HEK293 (cell line): ENCODE measurements at regions not wholly inside any gene's neighbourhood (a gene's known extent, or its start where the extent isn't known, plus 50 kb on each side); places are given as distances from the start of the nearest gene placed in this dataset.

ENCODE experiments used
- CTCF ChIA-PET: fragments of 350-600 bp; formaldehyde crosslinking; extraction: SDS; loops from one replicate; lab custom pipeline; 2021; ENCODE audit warnings: antibody characterized with exemption; lab: Yijun Ruan, JAX
- POLR2A ChIA-PET: fragments of 300-600 bp; formaldehyde crosslinking; extraction: SDS; loops from one replicate; lab custom pipeline; 2020; ENCODE audit warnings: antibody characterized with exemption, inconsistent platforms; lab: Yijun Ruan, JAX
- H3K27ac ChIP-seq: fragments of 200-500 bp; sonication (Bioruptor generic); 2 replicates; pipeline ENCODE4 v1.5.1; 2014; ENCODE audit warnings: low read depth, low read length, control low read depth, inconsistent platforms; ENCODE audit errors: extremely low read depth
- H3K36me3 ChIP-seq, 2 experiments: fragments of 200-500 bp in 1 of 2; sonication (Bioruptor generic) in 1 of 2; 1 replicate in 1 of 2; 2 replicates in 1 of 2; pipeline ENCODE4 v1.5.1; 2014 to 2017; ENCODE audit warnings: inconsistent platforms in 2 of 2, low read length in 2 of 2; ENCODE audit not compliant: control insufficient read depth in 2 of 2, insufficient read depth in 1 of 2
- H3K4me1 ChIP-seq: fragments of 200-500 bp; sonication (Bioruptor generic); 2 replicates; pipeline ENCODE4 v1.5.1; 2014; ENCODE audit warnings: mild to moderate bottlenecking, low read length, inconsistent platforms; ENCODE audit not compliant: control insufficient read depth, insufficient read depth
- H3K4me3 ChIP-seq: 2 replicates; pipeline ENCODE4 v1.5.1; 2011; ENCODE audit warnings: low read depth, mild to moderate bottlenecking, control low read depth, low read length, moderate library complexity
- H3K9me3 ChIP-seq: fragments of 200-500 bp; sonication (Bioruptor generic); 2 replicates; pipeline ENCODE4 v1.5.1; 2014; ENCODE audit warnings: low read depth, low read length, inconsistent platforms; ENCODE audit not compliant: control insufficient read depth, insufficient read depth
- SCRT2 ChIP-seq: fragments of 450-650 bp; formaldehyde crosslinking; IDR thresholded peaks from 2 replicates; pipeline ENCODE4 v1.5.1; 2016; ENCODE audit warnings: missing biosample characterization, missing genetic modification characterization
- TCF7L2 ChIP-seq: IDR thresholded peaks from 2 replicates; pipeline ENCODE4 v1.6.1; 2011; ENCODE audit warnings: low read depth, mild to moderate bottlenecking, inconsistent platforms, low read length, moderate library complexity, borderline replicate concordance
- YY2 ChIP-seq: fragments of 450-650 bp; formaldehyde crosslinking; IDR thresholded peaks from 2 replicates; pipeline ENCODE4 v1.5.1; 2016; ENCODE audit warnings: missing biosample characterization, missing genetic modification characterization
- ZFP37 ChIP-seq: fragments of 450-650 bp; formaldehyde crosslinking; IDR thresholded peaks from 2 replicates; pipeline ENCODE4 v1.5.1; 2016; ENCODE audit warnings: missing biosample characterization, missing genetic modification characterization
- ZFP69B ChIP-seq: fragments of 450-650 bp; formaldehyde crosslinking; IDR thresholded peaks from 2 replicates; pipeline ENCODE4 v1.5.1; 2016; ENCODE audit warnings: missing biosample characterization, missing genetic modification characterization
- ZNF132 ChIP-seq: fragments of 450-650 bp; formaldehyde crosslinking; IDR thresholded peaks from 2 replicates; pipeline ENCODE4 v1.5.1; 2017; ENCODE audit warnings: missing biosample characterization, missing genetic modification characterization, borderline replicate concordance
- ZNF221 ChIP-seq: fragments of 450-650 bp; formaldehyde crosslinking; IDR thresholded peaks from 2 replicates; pipeline ENCODE4 v1.5.1; 2017; ENCODE audit warnings: missing biosample characterization, missing genetic modification characterization, borderline replicate concordance
- ZNF280D ChIP-seq: fragments of 450-650 bp; formaldehyde crosslinking; IDR thresholded peaks from 2 replicates; pipeline ENCODE4 v1.5.1; 2016; ENCODE audit warnings: missing biosample characterization, missing genetic modification characterization
- ZNF324 ChIP-seq: fragments of 450-650 bp; formaldehyde crosslinking; IDR thresholded peaks from 2 replicates; pipeline ENCODE4 v1.5.1; 2016; ENCODE audit warnings: missing biosample characterization, missing genetic modification characterization
- ZNF37A ChIP-seq: fragments of 450-650 bp; IDR thresholded peaks from 2 replicates; pipeline ENCODE4 v1.5.1; 2018; ENCODE audit warnings: missing biosample characterization, missing genetic modification characterization
- ZNF473 ChIP-seq: fragments of 450-650 bp; formaldehyde crosslinking; IDR thresholded peaks from 2 replicates; pipeline ENCODE4 v1.5.1; 2017; ENCODE audit warnings: missing biosample characterization, missing genetic modification characterization
- ZNF501 ChIP-seq: fragments of 450-650 bp; formaldehyde crosslinking; IDR thresholded peaks from 2 replicates; pipeline ENCODE4 v1.5.1; 2016; ENCODE audit warnings: missing biosample characterization, missing genetic modification characterization
- ZNF513 ChIP-seq: fragments of 450-650 bp; IDR thresholded peaks from 2 replicates; pipeline ENCODE4 v1.5.1; 2018; ENCODE audit warnings: missing biosample characterization, missing genetic modification characterization
- ZNF514 ChIP-seq: fragments of 450-650 bp; formaldehyde crosslinking; IDR thresholded peaks from 2 replicates; pipeline ENCODE4 v1.5.1; 2016; ENCODE audit warnings: missing biosample characterization, missing genetic modification characterization
- ZNF560 ChIP-seq: fragments of 450-650 bp; formaldehyde crosslinking; IDR thresholded peaks from 2 replicates; pipeline ENCODE4 v1.5.1; 2017; ENCODE audit warnings: missing biosample characterization, missing genetic modification characterization, borderline replicate concordance
- ZNF596 ChIP-seq: fragments of 450-650 bp; IDR thresholded peaks from 2 replicates; pipeline ENCODE4 v1.5.0; 2018; ENCODE audit warnings: missing biosample characterization, mild to moderate bottlenecking, missing genetic modification characterization, moderate library complexity
- ZNF677 ChIP-seq: fragments of 450-650 bp; IDR thresholded peaks from 2 replicates; pipeline ENCODE4 v1.5.0; 2018; ENCODE audit warnings: missing biosample characterization, mild to moderate bottlenecking, missing genetic modification characterization, moderate library complexity
- ZNF747 ChIP-seq: fragments of 450-650 bp; formaldehyde crosslinking; IDR thresholded peaks from 2 replicates; pipeline ENCODE4 v1.5.1; 2016; ENCODE audit warnings: missing biosample characterization, missing genetic modification characterization
- ZNF830 ChIP-seq: fragments of 450-650 bp; IDR thresholded peaks from 2 replicates; pipeline ENCODE4 v1.5.0; 2018; ENCODE audit warnings: missing biosample characterization, missing genetic modification characterization, low read depth, mild to moderate bottlenecking, moderate library complexity
- ZSCAN5A ChIP-seq: fragments of 450-650 bp; formaldehyde crosslinking; IDR thresholded peaks from 2 replicates; pipeline ENCODE4 v1.5.1; 2016; ENCODE audit warnings: missing biosample characterization, missing genetic modification characterization
- TF ChIP-seq, protein P1 (sequence below): IDR thresholded peaks from 2 replicates; pipeline ENCODE4 v1.6.1; 2011; ENCODE audit warnings: mild to moderate bottlenecking, low read depth, low read length, borderline replicate concordance

DNA sequence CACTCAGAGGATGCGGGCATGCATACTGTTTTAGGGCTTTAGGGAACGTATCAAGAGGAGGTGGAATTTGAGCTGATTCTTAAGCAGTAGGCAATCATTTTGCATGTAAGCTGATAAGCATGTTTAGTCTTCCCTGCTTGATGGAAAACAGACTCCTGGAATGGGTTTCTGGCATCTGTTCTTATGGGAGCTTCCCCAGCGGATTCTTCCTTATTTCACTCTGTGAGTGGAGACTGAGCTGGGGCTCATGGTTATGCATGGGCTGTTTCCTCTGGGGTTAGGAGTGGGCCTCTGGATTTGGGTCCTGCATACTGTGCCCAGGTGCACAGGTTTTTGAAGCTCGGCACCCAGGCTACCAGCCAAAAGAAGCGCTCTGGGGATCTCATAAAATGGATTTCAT is 93.4 kb downstream of the DIRAS3 start (continued):
- TF ChIP-seq ZSCAN5A: no peak
- TF ChIP-seq ZNF221 (tag by site-specific recombination): no peak
- no peak for TF ChIP-seq TCF7L2
- no peak for TF ChIP-seq ZNF596 (tag by site-specific recombination)
- no peak for TF ChIP-seq YY2 (tag by site-specific recombination)
- TF ChIP-seq SCRT2 (tag by site-specific recombination): no peak
- no peak for TF ChIP-seq ZNF473 (tag by site-specific recombination)
- TF ChIP-seq ZNF132 (tag by site-specific recombination): no peak

GRCh38 chr1:67956116-67956515 is 94.3 kb downstream of the DIRAS3 start:
- ChIA-PET CTCF (interaction anchor here (1.0 kb wide), 1 partner anchor 33 kb away, joined by 3 read pairs; no protein-coding TSS in a partner anchor), POLR2A (no interaction called here)
- H3K4me1 ChIP-seq: no peaks in the 10 kb centered on the region
- H3K36me3 ChIP-seq: no peaks in the 10 kb centered on the region
- H3K4me3 ChIP-seq: no peak overlapping the region
- H3K27ac ChIP-seq: no peak overlapping the region
- TF ChIP-seq ZNF501 (tag by site-specific recombination): no peak
- no peak for TF ChIP-seq ZNF324 (tag by site-specific recombination)
- TF ChIP-seq TCF7L2: no peak
- H3K9me3 ChIP-seq: no peaks in the 10 kb centered on the region

GRCh38 chr1:67955591-67955990 is 94.8 kb downstream of the DIRAS3 start:
- no peaks in the 10 kb centered on the region for H3K4me1 ChIP-seq
- no peak overlapping the region for H3K27ac ChIP-seq
- H3K36me3 ChIP-seq: no peaks in the 10 kb centered on the region
- H3K9me3 ChIP-seq: no peaks in the 10 kb centered on the region
- TF ChIP-seq ZNF677 (tag by site-specific recombination): 0 out of 2 replicates have a peak, but pooled peaks have one; percentile 14
- TF ChIP-seq ZFP37 (tag by site-specific recombination): no peak
- ChIA-PET POLR2A (no interaction called here), CTCF (interaction anchor here (1.0 kb wide), 1 partner anchor 34 kb away, joined by 3 read pairs; no protein-coding TSS in a partner anchor)
- no peak overlapping the region for H3K4me3 ChIP-seq

DNA sequence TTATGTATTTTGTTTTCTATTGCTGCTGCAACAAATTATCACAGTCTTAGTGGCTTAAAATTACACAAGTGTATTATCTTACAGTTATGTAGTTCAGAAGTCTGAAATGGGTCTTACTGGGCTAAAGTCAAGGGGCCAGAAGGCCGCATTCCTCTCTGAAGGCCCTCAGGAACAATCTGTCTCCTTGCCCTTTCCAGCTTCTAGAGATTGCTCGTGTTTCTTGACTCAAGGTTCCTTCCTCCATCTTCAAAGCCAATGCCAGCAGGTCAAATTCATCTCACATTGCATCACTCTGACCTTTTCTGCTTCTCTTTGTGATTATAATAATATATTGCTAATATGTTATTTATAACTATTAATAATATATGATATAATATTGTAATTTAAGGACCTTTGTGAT is 97.1 kb downstream of the DIRAS3 start:
- H3K4me1 ChIP-seq: no peaks in the 10 kb centered on the region
- H3K27ac ChIP-seq: no peak overlapping the region
- H3K9me3 ChIP-seq: no peaks in the 10 kb centered on the region
- no peak overlapping the region for H3K4me3 ChIP-seq
- no peaks in the 10 kb centered on the region for H3K36me3 ChIP-seq
- TF ChIP-seq ZNF280D (tag by site-specific recombination): no peak
- POLR2A ChIA-PET: no interaction called here
- CTCF ChIA-PET: interaction anchor here (0.7 kb wide), 1 partner anchor 85 kb away, joined by 3 read pairs; no protein-coding TSS in a partner anchor

- ChIA-PET CTCF (no interaction called here), POLR2A (no interaction called here)
- no peaks in the 10 kb centered on the region for H3K9me3 ChIP-seq
- TF ChIP-seq ZNF513 (tag by site-specific recombination) (no peak), ZNF514 (tag by site-specific recombination) (no peak), ZFP69B (tag by site-specific recombination) (no peak), ZNF747 (no peak), ZNF560 (tag by site-specific recombination) (no peak), ZNF830 (tag by site-specific recombination) (no peak), ZNF37A (tag by site-specific recombination) (no peak)
- TF ChIP-seq, protein P1, sequence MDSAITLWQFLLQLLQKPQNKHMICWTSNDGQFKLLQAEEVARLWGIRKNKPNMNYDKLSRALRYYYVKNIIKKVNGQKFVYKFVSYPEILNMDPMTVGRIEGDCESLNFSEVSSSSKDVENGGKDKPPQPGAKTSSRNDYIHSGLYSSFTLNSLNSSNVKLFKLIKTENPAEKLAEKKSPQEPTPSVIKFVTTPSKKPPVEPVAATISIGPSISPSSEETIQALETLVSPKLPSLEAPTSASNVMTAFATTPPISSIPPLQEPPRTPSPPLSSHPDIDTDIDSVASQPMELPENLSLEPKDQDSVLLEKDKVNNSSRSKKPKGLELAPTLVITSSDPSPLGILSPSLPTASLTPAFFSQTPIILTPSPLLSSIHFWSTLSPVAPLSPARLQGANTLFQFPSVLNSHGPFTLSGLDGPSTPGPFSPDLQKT: no peak
These were observed 98.4 kb downstream of the DIRAS3 start for GRCh38 chr1:67952071-67952470.

More at GRCh38 chr1:67952071-67952470, 98.4 kb downstream of the DIRAS3 start:
- Histone ChIP-seq H3K36me3 (no peaks in the 10 kb centered on the region), H3K4me3 (no peak overlapping the region), H3K27ac (no peak overlapping the region), H3K4me1 (no peaks in the 10 kb centered on the region)
